Panc1 (cell line): ENCODE measurements at regions not wholly inside any gene's neighbourhood (a gene's known extent, or its start where the extent isn't known, plus 50 kb on each side); places are given as distances from the start of the nearest gene placed in this dataset.

ENCODE experiments used
- POLR2AphosphoS5 ChIP-seq: IDR thresholded peaks from 2 replicates; pipeline ENCODE4 v1.6.1; 2012; ENCODE audit warnings: mild to moderate bottlenecking, low read depth, low read length, moderate library complexity
- TF ChIP-seq, protein P1 (sequence below): fragments of 450-650 bp; IDR thresholded peaks from 2 replicates; pipeline ENCODE4 v1.5.1; 2017; ENCODE audit warnings: mild to moderate bottlenecking

DNA sequence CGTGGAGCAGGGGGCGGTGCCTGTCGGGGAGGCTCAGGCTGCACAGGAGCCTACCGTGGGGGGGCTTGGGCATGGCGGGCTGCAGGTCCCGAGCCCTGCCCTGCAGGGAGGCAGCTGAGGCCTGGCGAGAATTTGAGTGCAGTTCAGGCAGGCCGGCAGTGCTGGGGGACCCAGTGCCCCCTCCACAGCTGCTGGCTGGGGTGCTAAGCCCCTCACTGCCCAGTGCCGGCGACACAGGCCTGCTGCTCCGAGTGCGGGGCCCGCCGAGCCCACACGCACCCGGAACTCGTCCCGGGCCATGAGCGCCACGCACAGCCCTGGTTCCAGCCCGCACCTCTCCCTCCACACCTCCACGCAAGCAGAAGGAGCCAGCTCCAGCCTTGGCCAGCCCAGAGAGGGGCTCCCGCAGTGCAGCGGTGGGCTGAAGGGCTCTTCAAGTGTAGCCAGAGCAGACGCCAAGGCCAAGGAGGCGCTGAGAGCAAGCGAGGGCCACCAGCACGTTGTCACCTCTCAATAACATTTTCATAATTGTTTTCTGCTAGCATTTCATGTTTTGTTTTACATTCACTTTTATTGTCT lies 1378.9 kb upstream of the CELF4 start:
- TF ChIP-seq, protein P1, sequence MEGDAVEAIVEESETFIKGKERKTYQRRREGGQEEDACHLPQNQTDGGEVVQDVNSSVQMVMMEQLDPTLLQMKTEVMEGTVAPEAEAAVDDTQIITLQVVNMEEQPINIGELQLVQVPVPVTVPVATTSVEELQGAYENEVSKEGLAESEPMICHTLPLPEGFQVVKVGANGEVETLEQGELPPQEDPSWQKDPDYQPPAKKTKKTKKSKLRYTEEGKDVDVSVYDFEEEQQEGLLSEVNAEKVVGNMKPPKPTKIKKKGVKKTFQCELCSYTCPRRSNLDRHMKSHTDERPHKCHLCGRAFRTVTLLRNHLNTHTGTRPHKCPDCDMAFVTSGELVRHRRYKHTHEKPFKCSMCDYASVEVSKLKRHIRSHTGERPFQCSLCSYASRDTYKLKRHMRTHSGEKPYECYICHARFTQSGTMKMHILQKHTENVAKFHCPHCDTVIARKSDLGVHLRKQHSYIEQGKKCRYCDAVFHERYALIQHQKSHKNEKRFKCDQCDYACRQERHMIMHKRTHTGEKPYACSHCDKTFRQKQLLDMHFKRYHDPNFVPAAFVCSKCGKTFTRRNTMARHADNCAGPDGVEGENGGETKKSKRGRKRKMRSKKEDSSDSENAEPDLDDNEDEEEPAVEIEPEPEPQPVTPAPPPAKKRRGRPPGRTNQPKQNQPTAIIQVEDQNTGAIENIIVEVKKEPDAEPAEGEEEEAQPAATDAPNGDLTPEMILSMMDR = no peak
- no peak for TF ChIP-seq POLR2AphosphoS5
